Epithelial cell of proximal tubule (primary cell): ENCODE measurements at regions not wholly inside any gene's neighbourhood (a gene's known extent, or its start where the extent isn't known, plus 50 kb on each side); places are given as distances from the start of the nearest gene placed in this dataset.
"Not testable (repeated sequence)": the region's sequence is repeated elsewhere in the genome, so short reads cannot be mapped to it uniquely, and the experiment has no call there.

Experiments
- DNase-seq: peaks from one replicate; pipeline ENCODE4 v3.0.0-alpha.2; 2011; ENCODE audit warnings: low read depth
- H3K4me3 ChIP-seq: 2 replicates; pipeline ENCODE4 v1.5.1; 2011; ENCODE audit warnings: low read depth, mild to moderate bottlenecking, low read length
- TF ChIP-seq, protein P1 (sequence below): conservative IDR thresholded peaks from 2 replicates; pipeline ENCODE4 v1.5.1; 2012; ENCODE audit warnings: low read depth, mild to moderate bottlenecking, low read length

DNA sequence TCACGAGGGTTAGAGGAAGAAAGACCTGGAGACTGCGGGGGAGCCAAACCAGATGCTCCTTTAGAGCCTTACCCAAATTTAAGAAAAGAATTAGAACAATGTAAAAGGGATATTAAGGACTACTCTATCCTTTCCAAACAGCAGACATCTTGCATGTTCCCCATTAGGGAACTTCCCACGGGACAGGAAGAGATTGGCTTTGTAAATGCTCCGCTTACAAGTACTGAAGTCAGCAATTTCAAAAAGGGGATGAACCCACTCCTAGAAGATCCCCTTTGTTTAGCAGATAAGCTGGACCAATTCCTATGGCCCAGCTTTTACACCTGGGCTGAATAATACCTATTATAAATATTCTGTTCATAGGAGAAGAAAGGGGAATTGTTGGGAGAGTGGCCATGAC lies 74.2 kb downstream of the APOBEC1 start:
- no peak overlapping the region for H3K4me3 ChIP-seq
- no peak for DNase-seq
- TF ChIP-seq, protein P1, sequence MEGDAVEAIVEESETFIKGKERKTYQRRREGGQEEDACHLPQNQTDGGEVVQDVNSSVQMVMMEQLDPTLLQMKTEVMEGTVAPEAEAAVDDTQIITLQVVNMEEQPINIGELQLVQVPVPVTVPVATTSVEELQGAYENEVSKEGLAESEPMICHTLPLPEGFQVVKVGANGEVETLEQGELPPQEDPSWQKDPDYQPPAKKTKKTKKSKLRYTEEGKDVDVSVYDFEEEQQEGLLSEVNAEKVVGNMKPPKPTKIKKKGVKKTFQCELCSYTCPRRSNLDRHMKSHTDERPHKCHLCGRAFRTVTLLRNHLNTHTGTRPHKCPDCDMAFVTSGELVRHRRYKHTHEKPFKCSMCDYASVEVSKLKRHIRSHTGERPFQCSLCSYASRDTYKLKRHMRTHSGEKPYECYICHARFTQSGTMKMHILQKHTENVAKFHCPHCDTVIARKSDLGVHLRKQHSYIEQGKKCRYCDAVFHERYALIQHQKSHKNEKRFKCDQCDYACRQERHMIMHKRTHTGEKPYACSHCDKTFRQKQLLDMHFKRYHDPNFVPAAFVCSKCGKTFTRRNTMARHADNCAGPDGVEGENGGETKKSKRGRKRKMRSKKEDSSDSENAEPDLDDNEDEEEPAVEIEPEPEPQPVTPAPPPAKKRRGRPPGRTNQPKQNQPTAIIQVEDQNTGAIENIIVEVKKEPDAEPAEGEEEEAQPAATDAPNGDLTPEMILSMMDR = no peak

DNA sequence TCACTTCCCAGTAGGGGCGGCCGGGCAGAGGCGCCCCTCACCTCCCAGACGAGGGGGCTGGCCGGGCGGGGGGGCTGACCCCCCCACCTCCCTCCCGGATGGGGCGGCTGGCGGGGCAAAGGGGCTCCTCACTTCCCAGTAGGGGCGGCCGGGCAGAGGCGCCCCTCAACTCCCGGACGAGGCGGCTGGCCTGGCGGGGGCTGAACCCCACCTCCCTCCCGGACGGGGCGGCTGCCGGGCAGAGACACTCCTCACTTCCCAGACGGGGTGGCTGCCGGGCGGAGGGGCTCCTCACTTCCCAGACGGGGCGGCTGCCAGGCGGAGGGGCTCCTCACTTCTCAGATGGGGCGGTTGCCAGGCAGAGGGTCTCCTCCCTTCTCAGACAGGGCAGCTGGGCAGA lies 75.6 kb downstream of the APOBEC1 start:
- DNase-seq, H3K4me3 ChIP-seq: not testable (repeated sequence)

DNA sequence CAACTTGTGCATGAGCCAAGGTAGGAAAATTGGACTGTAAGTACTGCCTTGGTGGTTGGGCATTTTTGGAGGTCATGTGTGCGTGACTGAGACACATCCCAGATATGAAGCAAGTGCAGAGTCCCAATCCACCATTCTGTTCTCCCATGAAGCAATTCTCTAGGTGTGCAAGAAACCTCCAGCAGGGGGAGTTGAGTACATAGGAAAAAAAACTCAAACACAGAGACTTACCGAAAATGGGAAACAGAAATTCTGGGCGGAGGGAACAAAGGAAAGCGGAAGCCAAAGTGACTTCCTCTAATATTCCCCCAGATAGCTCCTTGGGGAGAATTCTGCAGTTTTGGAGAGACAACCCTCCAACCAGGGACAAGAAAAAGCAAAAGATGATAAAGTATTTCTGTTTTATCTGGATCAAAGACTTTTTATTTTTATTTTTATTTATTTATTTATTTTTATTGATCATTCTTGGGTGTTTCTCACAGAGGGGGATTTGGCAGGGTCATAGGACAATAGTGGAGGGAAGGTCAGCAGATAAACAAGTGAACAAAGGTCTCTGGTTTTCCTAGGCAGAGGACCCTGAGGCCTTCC lies 76.9 kb downstream of the APOBEC1 start:
- H3K4me3 ChIP-seq, DNase-seq: not testable (repeated sequence)
- TF ChIP-seq, protein P1 = peak; percentile 64

DNA sequence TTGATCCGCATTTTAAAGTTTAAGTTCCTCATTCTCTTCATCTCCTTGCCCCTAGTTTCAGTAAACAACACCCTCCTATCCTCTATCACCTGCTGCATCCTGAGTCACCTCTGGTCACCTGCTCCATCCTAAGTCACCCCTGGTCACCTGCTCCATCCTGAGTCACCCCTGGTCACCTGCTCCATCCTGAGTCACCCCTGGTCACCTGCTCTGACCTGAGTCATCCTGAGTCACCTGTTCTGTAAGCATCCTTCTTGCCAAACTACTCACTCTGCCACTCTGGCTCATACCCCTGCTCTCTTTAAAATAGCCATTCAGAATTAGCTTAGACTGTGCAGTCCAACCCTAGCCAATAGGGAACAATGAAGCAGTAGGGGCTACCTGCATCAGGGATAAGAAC lies 80.6 kb upstream of the CD163 start:
- DNase-seq = peak; percentile 15
- not testable (repeated sequence) for H3K4me3 ChIP-seq

DNA sequence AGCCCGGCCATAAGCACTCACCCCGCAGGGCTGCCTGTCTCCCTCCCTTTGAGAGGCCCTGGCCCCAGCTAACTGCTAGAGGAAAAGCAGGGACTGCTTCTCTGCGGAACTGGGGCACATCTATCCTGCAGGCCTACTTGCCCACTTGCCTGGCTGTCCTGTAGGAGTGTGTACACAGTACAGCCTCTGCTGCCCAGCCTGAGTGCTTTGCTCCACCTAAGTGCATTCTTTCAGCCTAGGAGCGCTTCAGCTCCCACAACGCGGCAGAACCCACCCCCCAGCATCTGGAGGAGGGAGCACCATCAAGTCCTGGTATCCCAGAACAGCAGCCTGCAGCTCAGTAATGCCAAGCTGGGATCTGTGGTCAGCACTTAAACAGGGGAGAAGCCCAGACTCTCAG lies 79.9 kb upstream of the CD163 start:
- H3K4me3 ChIP-seq = no peak overlapping the region
- no peak for DNase-seq
- TF ChIP-seq, protein P1 = no peak

DNA sequence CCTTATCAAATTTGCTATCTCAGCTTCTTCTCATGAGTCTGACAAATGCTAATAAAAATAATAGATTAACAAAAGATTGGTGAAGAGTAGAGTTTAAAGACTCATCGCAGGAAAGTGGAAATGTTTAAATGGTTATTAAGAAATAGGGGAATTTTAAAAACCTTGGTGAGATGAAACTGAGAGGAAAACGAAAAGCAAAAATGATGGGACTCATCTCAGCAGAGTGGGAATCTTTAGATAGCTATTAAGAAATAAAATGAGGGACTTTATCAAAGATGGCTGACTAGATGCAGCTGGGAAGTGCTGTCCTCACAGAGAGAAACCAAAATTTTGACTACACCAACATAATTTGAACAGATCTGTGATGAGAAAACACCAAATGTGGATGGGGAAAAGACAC lies 79.2 kb upstream of the CD163 start:
- TF ChIP-seq, protein P1 = no peak
- no peak for DNase-seq
- H3K4me3 ChIP-seq = no peak overlapping the region

DNA sequence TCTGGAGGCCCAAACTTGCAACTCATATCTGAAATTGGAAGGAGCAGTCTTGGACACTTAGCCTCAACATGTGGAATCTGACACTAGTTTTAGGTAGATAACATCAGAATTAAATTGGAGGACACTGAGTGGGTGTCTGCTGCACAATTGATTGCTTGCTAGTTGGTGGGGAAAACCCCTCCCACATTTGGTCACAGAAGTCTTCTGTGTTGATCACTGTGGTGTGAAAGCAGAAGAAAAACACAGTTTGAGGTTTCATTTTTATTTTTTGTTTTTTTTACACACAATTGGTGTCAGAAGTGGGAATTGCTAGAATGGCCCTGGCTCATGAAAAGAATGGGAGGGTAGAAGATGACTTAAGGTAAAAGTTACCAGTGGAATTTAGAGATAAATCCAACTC lies 78.0 kb upstream of the CD163 start:
- TF ChIP-seq, protein P1 = no peak

DNA sequence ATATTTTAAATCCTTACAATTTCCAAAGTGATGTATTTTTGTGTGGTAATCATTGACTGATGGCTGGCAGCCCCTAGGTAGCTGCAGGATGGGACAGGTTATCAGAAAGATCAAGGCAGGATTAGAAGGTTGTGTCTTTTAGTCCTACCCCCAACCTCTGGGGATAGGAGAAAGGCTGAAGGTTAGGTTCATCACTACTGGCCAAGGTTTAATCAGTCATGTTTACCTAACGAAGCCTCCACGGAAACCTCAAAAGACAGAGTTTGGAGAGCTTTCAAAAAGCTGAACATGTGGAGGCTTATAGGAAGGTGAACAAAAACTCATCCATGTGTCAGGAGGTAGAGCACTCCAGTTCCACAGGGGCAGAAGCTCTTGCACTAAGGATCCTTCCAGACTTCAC lies 77.5 kb upstream of the CD163 start:
- no peak for DNase-seq
- no peak overlapping the region for H3K4me3 ChIP-seq
- TF ChIP-seq, protein P1 = no peak

More for the DNA sequence above, 78.0 kb upstream of the CD163 start:
- no peak for DNase-seq
- H3K4me3 ChIP-seq = no peak overlapping the region
